CD4-positive, alpha-beta T cell treated with Interleukin-4 for 1 hour (primary cell): ENCODE measurements at regions not wholly inside any gene's neighbourhood (a gene's known extent, or its start where the extent isn't known, plus 50 kb on each side); places are given as distances from the start of the nearest gene placed in this dataset.

ENCODE experiments used
- DNase-seq, 2 donors: peaks; one replicate each; pipeline ENCODE4 v3.0.0-alpha.2; 2020 to 2022

DNA sequence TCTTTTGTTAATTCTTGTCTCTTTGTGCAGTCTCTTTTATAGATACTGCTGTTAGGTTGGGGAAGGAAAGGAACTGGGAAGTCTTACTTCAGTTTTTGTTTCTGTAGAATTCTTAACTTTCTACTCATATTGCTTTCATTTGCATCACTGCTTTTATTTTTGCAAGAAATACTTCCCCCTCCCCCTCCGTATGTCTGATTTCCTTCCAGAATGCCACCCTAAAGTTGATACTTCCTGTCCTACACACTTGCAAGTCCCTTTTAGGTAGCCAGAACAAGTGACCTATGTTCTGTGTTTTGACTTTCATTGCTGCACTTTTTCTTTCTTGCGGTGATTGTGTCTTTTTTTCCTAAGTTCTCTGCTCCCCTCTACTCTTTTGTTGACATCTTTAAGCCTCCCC, 477.4 kb downstream of the RSL24D1 start:
- no peak for DNase-seq

DNA sequence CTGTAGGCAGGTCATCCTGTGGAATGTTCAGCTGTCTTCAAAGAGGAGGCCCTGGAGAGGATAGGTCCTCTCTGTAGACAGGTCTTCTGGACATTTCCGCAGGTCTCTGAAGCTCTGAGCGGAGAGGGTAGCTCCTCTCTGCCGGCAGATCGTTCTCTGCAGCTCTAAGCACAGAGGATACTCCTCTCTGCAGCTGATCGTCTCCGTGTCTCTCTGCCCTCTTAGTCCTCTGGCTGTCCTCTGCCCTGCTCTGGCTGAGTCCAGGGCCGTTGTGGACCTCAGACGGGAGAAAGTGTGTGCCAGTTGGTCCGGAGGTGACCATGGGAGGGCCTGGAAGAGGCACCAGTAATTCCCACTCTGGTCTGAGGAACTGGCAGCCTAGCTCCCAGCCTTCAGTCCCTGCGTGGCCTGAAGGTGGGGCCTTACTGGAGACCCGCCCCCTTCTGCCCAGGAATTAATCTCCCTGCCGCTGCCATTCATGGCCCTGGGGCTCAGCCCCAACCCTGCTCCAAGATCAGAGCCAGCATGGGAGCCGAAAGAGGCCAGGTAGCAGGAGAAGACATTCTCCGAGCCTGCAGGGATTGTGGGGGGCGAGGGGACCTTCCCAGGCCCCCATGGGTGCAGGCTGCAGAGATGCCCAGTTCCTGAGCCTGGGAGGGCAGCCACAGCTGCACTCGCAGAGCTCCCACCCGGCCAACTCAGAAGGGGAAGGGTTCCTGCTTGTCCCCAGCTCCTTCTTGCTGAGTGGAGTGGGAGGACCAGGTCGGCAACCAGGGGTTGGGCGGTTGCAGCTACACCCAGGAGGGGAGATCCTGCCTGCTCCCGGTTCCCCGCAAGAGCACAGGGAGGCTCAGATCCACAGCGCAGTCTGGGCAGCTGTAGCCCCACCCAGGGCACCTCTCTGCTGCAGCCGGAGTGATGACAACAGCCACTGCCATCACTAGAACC, 488.7 kb downstream of the RSL24D1 start:
- DNase-seq = no peak

GRCh38 chr15:54687628-54688027, 509.1 kb downstream of the RSL24D1 start:
- DNase-seq = no peak
